ES-I3 (cell line): ENCODE measurements at regions not wholly inside any gene's neighbourhood (a gene's known extent, or its start where the extent isn't known, plus 50 kb on each side); places are given as distances from the start of the nearest gene placed in this dataset.
"Not testable (repeated sequence)": the region's sequence is repeated elsewhere in the genome, so short reads cannot be mapped to it uniquely, and the experiment has no call there.

Experiments used
- H3K36me3 ChIP-seq: 2 replicates; pipeline ENCODE4 v1.6.1; 2013; ENCODE audit warnings: mild to moderate bottlenecking, low read length, control low read depth, moderate library complexity; ENCODE audit not compliant: insufficient read depth
- H3K4me1 ChIP-seq: 2 replicates; pipeline ENCODE4 v1.6.1; 2013; ENCODE audit warnings: mild to moderate bottlenecking, control low read depth, low read length; ENCODE audit not compliant: insufficient read depth
- H3K9ac ChIP-seq: 2 replicates; pipeline ENCODE4 v1.6.1; 2013; ENCODE audit warnings: low read depth, mild to moderate bottlenecking, low read length, moderate library complexity
- H3K9me3 ChIP-seq: 2 replicates; pipeline ENCODE4 v1.6.1; 2013; ENCODE audit warnings: mild to moderate bottlenecking, low read length, moderate library complexity; ENCODE audit not compliant: control insufficient read depth, insufficient read depth

- no peak overlapping the region for H3K9ac ChIP-seq
- H3K9me3 ChIP-seq, result no peaks in the 10 kb centered on the region
- H3K4me1 ChIP-seq, result peaks cover 13% of the 10 kb centered on the region
Measured at GRCh38 chr6:74610352-74610751, 595.5 kb downstream of the COL12A1 start.

GRCh38 chr6:74609871-74610270 is 596.0 kb downstream of the COL12A1 start:
- Histone ChIP-seq H3K9me3 (no peaks in the 10 kb centered on the region), H3K4me1 (peaks cover 13% of the 10 kb centered on the region)

More at GRCh38 chr6:74610352-74610751, 595.5 kb downstream of the COL12A1 start:
- H3K36me3 ChIP-seq, result no peaks in the 10 kb centered on the region

GRCh38 chr6:74607934-74608333 is 597.9 kb downstream of the COL12A1 start:
- peaks cover 13% of the 10 kb centered on the region for H3K4me1 ChIP-seq
- no peaks in the 10 kb centered on the region for H3K9me3 ChIP-seq
- H3K9ac ChIP-seq, result no peak overlapping the region
- H3K36me3 ChIP-seq, result no peaks in the 10 kb centered on the region

More at GRCh38 chr6:74609871-74610270, 596.0 kb downstream of the COL12A1 start:
- Histone ChIP-seq H3K9ac (no peak overlapping the region), H3K36me3 (no peaks in the 10 kb centered on the region)

DNA sequence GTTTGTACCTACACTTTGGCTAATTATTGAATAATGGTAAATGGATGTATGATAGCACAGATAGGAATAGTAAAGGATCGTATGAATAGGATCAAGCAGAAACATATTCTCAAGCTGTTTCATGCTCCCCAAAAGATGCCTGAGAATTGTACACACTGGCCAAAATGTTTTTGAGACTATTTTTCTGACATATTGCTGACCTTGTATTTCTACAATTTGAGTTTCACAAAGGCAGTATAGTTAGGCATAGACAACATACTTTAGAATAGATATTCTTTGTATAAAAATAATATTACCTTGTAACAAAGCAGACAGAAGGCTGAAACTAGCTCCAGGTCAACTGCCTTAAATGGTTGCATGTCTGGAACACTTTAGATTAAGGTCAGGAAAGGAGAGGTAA is 598.4 kb downstream of the COL12A1 start:
- Histone ChIP-seq H3K4me1 (peaks cover 13% of the 10 kb centered on the region), H3K36me3 (no peaks in the 10 kb centered on the region), H3K9me3 (no peaks in the 10 kb centered on the region), H3K9ac (no peak overlapping the region)

DNA sequence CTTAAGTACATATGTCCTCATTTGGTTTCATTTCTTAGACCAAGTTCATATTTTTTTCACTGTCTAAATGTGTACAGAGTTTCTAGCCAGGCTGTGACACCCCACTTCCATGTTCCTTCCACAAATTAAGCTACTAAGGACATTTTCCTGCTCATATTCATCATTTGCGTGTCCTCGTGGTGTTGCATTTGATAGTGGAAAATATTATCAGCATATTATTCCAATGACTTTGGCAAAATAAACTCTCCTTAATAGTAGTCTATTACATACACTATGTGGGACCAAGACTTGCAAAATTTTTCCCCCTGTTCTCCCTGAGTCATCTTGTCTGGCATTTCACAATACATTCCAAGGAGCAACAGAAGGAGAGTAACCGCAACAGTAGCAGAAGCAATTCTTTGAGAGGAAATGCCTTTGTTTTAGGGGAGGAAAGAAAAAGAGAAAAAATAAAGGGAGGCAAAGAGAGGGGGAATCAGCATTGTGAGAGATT is 599.2 kb downstream of the COL12A1 start:
- no peaks in the 10 kb centered on the region for H3K36me3 ChIP-seq
- no peaks in the 10 kb centered on the region for H3K9me3 ChIP-seq
- peaks cover 13% of the 10 kb centered on the region for H3K4me1 ChIP-seq
- H3K9ac ChIP-seq, result no peak overlapping the region; the same call in 1 of the 2 replicates

DNA sequence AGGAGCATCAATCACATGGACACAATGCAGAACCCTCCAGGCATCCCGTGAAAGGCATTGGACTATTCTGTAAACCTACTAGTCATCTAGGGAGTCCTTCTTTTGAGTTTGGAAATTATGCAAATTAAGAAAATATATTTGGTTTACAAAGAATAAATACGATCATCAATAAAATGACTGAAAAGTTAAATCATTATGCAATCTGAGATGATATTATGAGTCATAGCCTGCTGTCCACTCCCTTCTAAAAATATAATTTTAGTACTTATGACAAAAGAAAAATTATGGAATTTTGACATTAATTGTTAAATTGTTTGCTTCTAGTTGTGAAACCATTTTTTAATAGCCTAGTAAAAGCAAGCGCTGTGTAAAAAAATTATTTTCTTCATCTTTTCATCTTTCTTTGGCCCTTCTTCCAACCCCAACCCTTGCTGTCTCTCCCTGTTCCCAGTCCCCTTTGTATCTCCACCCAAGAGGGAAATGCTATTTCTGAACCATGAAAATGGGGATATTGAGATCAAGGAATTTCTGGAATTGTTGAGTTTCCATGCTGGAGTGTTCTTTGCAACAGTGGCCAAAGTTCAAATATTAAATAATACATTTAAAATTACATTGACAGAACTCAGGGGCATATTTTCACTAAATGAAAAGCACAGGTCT is 599.8 kb downstream of the COL12A1 start:
- Histone ChIP-seq H3K9me3 (no peaks in the 10 kb centered on the region), H3K9ac (no peak overlapping the region), H3K36me3 (no peaks in the 10 kb centered on the region), H3K4me1 (peaks cover 13% of the 10 kb centered on the region)

DNA sequence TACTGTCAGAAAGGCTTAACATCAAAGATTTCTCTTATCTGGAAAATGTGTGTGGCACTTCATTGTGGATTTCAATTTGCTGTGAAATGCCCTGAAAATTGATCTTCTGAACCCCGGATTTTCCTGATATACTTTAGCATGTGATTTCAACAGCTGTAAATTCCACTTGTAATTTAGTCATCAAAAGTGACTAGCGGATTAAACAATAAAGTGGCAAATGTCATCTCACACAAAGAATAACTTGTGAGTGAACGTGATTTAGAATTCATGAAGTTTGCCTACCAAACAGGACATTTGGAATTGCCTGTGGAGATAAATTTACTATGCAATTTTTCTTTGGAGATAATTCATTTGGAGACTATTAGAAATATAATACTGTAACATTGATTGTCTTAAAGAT is 601.6 kb downstream of the COL12A1 start:
- Histone ChIP-seq H3K4me1 (peaks cover 13% of the 10 kb centered on the region), H3K9me3 (no peaks in the 10 kb centered on the region), H3K9ac (no peak overlapping the region), H3K36me3 (no peaks in the 10 kb centered on the region)

DNA sequence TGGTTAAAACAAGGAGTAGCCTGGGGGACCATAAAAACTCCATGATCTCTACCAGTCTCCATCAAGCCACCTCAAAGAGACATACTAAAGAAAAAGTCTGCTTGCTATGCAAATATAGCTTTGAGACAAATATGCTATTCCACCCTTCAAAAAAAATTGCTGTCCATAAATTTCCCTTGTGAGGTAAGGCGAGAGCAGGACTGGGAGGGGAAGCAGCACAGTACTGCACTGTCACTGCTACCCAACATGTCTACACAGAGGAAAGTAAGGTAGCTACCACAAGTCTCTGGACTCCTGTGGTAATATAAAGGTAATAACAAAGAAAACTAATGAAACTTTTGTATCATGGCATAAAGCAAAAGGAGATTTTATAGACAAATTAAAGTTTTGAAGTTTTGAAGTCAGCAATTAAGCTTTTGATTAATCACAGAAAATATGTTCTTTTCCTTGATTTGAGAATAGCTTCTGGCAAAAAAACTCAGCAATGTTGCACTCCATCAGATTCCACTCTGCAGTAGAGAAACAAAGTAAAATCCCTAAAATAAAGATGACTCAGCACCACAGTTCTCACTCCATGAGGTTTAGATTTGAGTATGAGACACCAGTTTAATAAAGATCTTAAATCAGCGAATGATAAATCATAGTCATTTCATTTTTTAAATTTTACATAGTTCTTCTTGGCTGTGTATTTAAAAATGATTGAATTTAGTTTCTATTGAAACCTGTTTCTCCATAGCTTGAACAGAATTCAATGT is 602.4 kb downstream of the COL12A1 start:
- Histone ChIP-seq H3K36me3 (no peaks in the 10 kb centered on the region), H3K9me3 (no peaks in the 10 kb centered on the region), H3K4me1 (peaks cover 13% of the 10 kb centered on the region), H3K9ac (no peak overlapping the region)

GRCh38 chr6:74602206-74602605 is 603.6 kb downstream of the COL12A1 start:
- no peaks in the 10 kb centered on the region for H3K36me3 ChIP-seq
- peaks cover 4% of the 10 kb centered on the region; the same call in 1 of the 2 replicates for H3K4me1 ChIP-seq
- no peaks in the 10 kb centered on the region for H3K9me3 ChIP-seq
- H3K9ac ChIP-seq, result no peak overlapping the region

- H3K4me1 ChIP-seq, result no peaks in the 10 kb centered on the region
- H3K9ac ChIP-seq, result no peak overlapping the region
- no peaks in the 10 kb centered on the region for H3K9me3 ChIP-seq
- no peaks in the 10 kb centered on the region for H3K36me3 ChIP-seq
Measured at GRCh38 chr6:74598462-74599393, 607.1 kb downstream of the COL12A1 start.

DNA sequence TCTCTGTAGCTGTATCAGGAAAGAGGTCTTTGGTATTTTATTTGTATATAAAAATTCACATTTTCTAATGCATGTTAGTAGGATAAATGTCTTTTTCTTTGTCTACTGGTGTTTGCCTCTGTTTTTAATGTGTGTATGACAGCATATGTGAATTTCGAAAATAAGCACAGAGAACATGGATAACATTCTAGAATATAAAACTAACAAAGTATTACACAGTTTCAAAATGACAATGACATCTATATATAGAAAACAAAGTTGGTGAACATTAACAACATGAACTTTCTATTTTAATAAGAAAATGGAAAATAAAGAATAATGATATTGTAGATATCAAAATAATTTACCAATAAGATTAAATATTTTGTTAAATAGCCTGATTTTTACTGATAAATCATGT is 608.0 kb downstream of the COL12A1 start:
- Histone ChIP-seq H3K9ac (no peak overlapping the region), H3K9me3 (no peaks in the 10 kb centered on the region), H3K4me1 (no peaks in the 10 kb centered on the region), H3K36me3 (no peaks in the 10 kb centered on the region)

- H3K4me1 ChIP-seq, result no peaks in the 10 kb centered on the region
- H3K9ac ChIP-seq, result no peak overlapping the region
- H3K9me3 ChIP-seq, result no peaks in the 10 kb centered on the region
- H3K36me3 ChIP-seq, result no peaks in the 10 kb centered on the region
Measured at GRCh38 chr6:74597266-74597665, 608.6 kb downstream of the COL12A1 start.

DNA sequence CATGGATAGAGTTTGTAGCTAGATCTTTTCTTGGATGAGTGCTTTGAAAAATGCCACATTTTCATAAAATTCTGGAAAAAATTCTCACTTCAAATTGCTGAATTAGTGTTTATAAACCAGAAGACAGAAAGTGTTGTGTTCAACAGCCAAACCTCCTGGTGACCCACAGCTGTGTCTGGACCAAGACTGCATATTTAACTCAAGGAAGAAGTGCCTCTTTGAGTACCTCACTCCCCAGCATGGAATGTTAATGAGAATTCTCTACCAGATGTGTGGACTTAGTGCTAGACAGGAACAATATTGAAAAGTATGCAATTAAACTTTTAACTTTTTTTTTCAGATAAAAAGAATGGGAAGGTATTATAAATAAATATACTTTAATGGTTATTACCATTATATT is 609.3 kb downstream of the COL12A1 start:
- H3K9ac ChIP-seq, result no peak overlapping the region
- no peaks in the 10 kb centered on the region for H3K9me3 ChIP-seq
- H3K36me3 ChIP-seq, result no peaks in the 10 kb centered on the region
- H3K4me1 ChIP-seq, result no peaks in the 10 kb centered on the region

DNA sequence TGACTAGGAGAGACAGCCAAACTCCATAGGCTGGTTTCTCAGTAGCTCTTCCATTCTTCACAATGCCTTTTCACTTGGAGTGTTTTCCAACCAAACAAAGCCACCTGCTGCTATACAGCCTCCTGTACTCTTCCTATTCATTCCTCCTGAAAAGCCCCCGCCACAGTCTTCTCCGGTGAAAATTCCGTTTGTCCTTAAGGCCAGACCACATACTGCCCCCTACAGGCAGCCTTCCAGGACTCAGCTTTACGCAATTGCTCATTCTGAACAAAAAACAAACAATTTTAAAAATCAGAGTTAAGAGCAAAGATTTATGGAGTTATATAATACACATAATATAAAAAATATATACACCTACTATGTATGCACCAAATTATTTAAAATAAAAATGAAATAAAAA is 611.5 kb downstream of the COL12A1 start:
- H3K36me3 ChIP-seq, H3K4me1 ChIP-seq, H3K9me3 ChIP-seq: not testable (repeated sequence)

More for the DNA sequence above, 611.5 kb downstream of the COL12A1 start:
- not testable (repeated sequence) for H3K9ac ChIP-seq
